ENCODE measurements at regions not wholly inside any gene's neighbourhood (a gene's known extent, or its start where the extent isn't known, plus 50 kb on each side); places are given as distances from the start of the nearest gene placed in this dataset.

DNA sequence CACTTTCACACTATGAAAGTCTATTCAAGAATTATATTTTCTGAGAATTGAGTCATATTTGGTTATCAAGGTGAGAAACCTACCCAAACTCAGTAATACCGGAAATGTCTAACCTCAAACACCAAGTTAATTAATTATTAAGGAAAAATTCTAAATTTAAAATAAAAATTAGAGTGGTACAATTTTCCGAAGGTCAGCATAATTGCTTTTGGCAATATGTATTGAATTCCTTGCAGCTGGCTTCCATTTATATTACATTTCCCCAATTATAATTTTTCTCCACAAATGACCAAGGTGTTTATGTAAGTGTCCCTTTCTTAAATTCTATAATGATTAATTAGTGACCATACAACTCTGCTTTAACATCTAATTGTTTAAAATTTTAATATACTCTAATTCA lies 316.0 kb upstream of the IRAK1BP1 start:
- H3K27me3 ChIP-seq (replicated peaks): no peaks in the 10 kb centered on the region
- TF ChIP-seq, protein P1, sequence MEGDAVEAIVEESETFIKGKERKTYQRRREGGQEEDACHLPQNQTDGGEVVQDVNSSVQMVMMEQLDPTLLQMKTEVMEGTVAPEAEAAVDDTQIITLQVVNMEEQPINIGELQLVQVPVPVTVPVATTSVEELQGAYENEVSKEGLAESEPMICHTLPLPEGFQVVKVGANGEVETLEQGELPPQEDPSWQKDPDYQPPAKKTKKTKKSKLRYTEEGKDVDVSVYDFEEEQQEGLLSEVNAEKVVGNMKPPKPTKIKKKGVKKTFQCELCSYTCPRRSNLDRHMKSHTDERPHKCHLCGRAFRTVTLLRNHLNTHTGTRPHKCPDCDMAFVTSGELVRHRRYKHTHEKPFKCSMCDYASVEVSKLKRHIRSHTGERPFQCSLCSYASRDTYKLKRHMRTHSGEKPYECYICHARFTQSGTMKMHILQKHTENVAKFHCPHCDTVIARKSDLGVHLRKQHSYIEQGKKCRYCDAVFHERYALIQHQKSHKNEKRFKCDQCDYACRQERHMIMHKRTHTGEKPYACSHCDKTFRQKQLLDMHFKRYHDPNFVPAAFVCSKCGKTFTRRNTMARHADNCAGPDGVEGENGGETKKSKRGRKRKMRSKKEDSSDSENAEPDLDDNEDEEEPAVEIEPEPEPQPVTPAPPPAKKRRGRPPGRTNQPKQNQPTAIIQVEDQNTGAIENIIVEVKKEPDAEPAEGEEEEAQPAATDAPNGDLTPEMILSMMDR (IDR thresholded peaks at IDR 0.05; ENCODE audit: low read depth, low read length, missing control alignments): no peak
- no peaks in the 10 kb centered on the region for H3K36me3 ChIP-seq (replicated peaks)
- DNase-seq: no peak
- in situ Hi-C loops (cut with HindIII; ENCODE audit: low pct_ligation_motif_present, low sequenced_read_pairs): no loop called here
- H3K4me3 ChIP-seq (ENCODE audit: low read depth, low read length): no peak overlapping the region
- H3K27ac ChIP-seq: no peak overlapping the region

DNA sequence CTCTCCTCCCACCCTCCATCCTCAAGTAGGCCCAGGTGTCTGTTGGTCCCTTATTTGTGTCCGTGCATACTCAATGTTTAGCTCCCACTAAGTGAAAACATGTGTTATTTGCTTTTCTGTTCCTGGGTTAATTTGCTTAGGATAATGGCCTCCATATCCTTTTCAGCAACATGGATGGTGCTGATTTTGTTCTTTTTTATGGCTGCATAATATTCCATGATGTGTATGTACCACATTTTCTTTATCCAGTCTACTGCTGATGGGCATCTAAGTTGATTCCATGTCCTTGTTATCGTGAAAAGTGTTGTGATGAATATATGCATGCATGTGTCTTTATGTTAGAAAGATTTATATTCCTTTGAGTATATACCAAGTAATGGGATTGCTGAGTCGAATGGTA lies 314.9 kb upstream of the IRAK1BP1 start:
- no peaks in the 10 kb centered on the region for H3K36me3 ChIP-seq (replicated peaks)
- H3K27me3 ChIP-seq (replicated peaks): no peaks in the 10 kb centered on the region
- TF ChIP-seq, protein P1 (IDR thresholded peaks at IDR 0.05; ENCODE audit: low read depth, low read length, missing control alignments): no peak
- no peak overlapping the region for H3K27ac ChIP-seq
- in situ Hi-C loops (cut with HindIII; ENCODE audit: low pct_ligation_motif_present, low sequenced_read_pairs): no loop called here
- no peak for DNase-seq
- H3K4me3 ChIP-seq (ENCODE audit: low read depth, low read length): no peak overlapping the region

DNA sequence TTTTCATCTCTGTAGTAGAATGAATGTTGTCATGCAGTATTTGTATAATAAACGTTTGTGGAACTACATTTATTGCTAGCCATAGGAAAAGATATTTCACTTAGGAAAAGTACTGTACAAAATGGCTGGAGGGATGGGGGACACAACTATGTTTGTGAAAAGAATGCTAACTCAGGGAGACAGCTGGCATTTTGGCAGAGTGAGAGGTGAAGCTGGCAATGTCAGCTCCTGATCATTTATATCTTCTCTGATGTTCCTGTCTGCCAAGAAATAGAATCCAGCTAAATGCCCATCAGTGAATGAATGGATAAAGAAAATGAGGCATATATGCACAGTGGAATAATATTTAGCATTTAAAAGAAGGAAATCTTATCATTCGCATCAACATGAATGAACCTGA lies 313.0 kb upstream of the IRAK1BP1 start:
- H3K36me3 ChIP-seq (replicated peaks): no peaks in the 10 kb centered on the region
- H3K4me3 ChIP-seq (ENCODE audit: low read depth, low read length): no peak overlapping the region
- no peak overlapping the region for H3K27ac ChIP-seq
- no peaks in the 10 kb centered on the region for H3K27me3 ChIP-seq (replicated peaks)
- in situ Hi-C loops (cut with HindIII; ENCODE audit: low pct_ligation_motif_present, low sequenced_read_pairs): no loop called here
- no peak for DNase-seq
- TF ChIP-seq, protein P1 (IDR thresholded peaks at IDR 0.05; ENCODE audit: low read depth, low read length, missing control alignments): no peak

DNA sequence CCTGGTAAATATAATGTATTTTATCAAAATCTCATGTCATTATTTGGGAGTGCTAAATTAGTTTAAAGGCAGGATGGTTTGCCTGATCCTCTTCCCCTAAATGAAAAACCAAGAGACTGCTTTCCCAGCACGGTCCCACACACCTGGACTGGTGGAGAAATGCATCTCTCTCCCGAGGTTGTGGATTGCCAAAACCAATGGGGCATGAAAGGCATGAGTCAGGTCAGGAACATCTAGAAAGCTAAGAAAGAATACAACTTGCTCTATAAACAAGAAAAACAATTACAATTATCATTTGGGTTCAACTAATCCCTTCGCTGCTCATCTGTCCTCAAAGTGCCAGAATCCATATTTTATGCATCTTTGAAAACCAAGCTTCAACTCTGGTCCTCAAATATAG lies 308.3 kb upstream of the IRAK1BP1 start:
- H3K27ac ChIP-seq: no peak overlapping the region
- no peaks in the 10 kb centered on the region for H3K36me3 ChIP-seq (replicated peaks)
- DNase-seq: no peak
- no peaks in the 10 kb centered on the region for H3K27me3 ChIP-seq (replicated peaks)
- in situ Hi-C loops (cut with HindIII; ENCODE audit: low pct_ligation_motif_present, low sequenced_read_pairs): no loop called here
- H3K4me3 ChIP-seq (ENCODE audit: low read depth, low read length): no peak overlapping the region
- TF ChIP-seq, protein P1 (IDR thresholded peaks at IDR 0.05; ENCODE audit: low read depth, low read length, missing control alignments): no peak

DNA sequence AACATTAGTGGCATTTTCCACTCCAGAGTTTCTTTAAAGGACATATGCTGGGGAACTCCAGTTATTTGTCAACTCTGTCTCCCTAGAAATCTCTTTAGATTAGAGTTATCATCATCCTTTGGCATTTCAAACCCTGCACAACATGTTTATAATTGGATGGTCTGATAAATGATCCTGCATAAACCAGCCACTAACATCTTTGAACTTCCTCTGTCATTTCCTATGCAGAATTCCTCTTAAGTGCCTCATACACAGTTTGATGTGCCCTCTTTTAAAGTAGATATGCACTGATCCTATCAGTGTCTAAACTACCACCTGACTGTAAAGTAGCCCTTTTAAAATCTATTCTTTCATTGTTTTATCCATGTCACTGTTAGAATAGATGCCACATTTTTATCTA lies 306.3 kb upstream of the IRAK1BP1 start:
- H3K36me3 ChIP-seq (replicated peaks): no peaks in the 10 kb centered on the region
- no peaks in the 10 kb centered on the region for H3K27me3 ChIP-seq (replicated peaks)
- no peak overlapping the region for H3K27ac ChIP-seq
- no peak overlapping the region for H3K4me3 ChIP-seq (ENCODE audit: low read depth, low read length)
- TF ChIP-seq, protein P1 (IDR thresholded peaks at IDR 0.05; ENCODE audit: low read depth, low read length, missing control alignments): no peak
- peak; percentile 2 for DNase-seq
- in situ Hi-C loops (cut with HindIII; ENCODE audit: low pct_ligation_motif_present, low sequenced_read_pairs): no loop called here

DNA sequence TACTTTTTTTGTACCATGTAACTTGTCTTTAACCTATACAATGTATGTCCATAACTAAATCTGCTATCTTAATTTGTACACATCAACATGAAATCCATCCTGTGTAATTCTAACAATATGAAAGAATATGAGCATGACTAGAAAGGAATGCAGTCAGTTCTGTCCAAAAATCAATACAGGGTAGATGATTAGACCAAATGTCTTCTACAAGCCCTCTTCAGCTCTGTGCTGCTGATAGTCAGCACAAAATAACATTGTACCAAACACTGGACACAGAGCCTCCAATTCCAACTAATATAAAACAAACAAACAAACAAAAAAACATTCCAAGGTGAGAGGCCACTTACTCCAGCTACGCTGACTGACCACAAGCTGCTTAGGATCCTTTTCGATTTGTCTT lies 301.4 kb upstream of the IRAK1BP1 start:
- Histone ChIP-seq H3K27me3 (replicated peaks) (no peaks in the 10 kb centered on the region), H3K36me3 (replicated peaks) (no peaks in the 10 kb centered on the region), H3K4me3 (ENCODE audit: low read depth, low read length) (no peak overlapping the region), H3K27ac (no peak overlapping the region)
- in situ Hi-C loops (cut with HindIII; ENCODE audit: low pct_ligation_motif_present, low sequenced_read_pairs): no loop called here
- DNase-seq: no peak
- TF ChIP-seq, protein P1 (IDR thresholded peaks at IDR 0.05; ENCODE audit: low read depth, low read length, missing control alignments): no peak

All from brain microvascular endothelial cell (primary cell).